Suppressor macrophage (primary cell): ENCODE measurements at regions not wholly inside any gene's neighbourhood (a gene's known extent, or its start where the extent isn't known, plus 50 kb on each side); places are given as distances from the start of the nearest gene placed in this dataset.
"Not testable (repeated sequence)": the region's sequence is repeated elsewhere in the genome, so short reads cannot be mapped to it uniquely, and the experiment has no call there.

ENCODE experiments used
- DNase-seq, 4 experiments: peaks; one replicate each; pipeline ENCODE4 v3.0.0-alpha.2; 2020 to 2022

DNA sequence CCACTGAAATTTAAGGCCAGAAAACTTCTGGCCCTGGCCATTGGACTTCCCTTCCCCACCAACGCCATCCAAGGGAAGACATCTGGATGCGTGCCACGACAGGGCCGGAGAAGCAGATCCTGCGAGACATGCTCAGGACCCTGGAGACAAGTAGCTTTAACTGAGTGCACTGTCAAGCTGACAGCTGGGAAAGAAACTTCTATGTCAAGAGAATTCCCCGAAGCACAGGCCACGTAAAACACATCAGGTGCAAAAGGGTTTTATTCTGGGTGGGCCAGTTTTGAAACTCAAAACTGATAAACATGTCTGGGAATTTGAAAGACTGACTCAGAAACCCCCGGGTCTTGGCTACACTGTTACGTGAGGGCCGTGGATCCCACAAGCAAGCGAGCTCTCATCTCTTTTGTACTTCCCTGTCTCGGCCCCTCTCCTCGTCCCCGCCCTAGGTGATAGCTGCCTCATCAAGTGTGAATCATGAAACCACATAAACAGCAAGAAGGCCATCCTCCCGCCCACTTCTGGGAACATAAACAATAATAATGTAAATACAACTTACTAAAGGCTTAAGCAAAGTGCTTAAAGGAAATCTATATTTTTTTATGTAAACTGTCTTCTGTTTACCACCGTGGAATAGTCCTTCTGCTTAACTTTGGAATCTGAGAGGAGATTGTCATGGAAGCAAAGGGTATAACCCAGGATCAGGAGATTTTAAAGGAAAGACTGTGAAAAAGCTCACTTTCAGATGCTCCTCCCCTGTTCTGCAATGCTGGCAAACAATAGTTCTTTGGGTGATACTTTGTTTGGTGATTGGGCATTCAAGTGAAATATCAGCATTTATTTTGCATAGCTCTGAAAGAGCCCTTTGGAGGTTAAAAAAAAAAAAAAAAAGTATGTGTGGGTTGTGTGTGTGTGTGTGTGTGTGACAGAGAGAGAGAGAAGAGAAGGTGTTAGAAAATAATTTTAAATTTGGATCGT is 406.0 kb upstream of the MAF start:
- peak in 1 of 4 experiments; percentile 4 for DNase-seq

GRCh38 chr16:80004113-80004512 is 403.6 kb upstream of the MAF start:
- DNase-seq: no peak

GRCh38 chr16:80002261-80002660 is 401.7 kb upstream of the MAF start:
- DNase-seq: no peak

DNA sequence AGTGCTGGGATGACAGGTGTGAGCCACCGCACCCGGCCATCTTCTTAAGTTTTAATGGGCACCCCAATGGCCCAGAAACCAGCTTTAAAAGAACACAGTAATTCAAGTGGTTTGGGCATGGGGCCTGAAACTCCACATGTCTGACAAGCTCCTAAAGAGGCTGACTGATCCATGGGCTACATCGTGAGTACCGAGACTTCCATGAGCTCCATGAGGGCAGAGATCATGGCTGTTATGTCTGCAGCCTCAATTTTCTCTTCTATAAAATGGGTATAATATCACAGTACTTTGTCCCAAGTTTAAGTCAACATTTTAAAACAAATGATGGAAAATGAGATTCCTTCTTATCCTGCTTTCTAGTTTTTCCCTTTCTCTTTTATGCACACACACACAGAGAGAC is 397.6 kb upstream of the MAF start:
- no peak for DNase-seq

DNA sequence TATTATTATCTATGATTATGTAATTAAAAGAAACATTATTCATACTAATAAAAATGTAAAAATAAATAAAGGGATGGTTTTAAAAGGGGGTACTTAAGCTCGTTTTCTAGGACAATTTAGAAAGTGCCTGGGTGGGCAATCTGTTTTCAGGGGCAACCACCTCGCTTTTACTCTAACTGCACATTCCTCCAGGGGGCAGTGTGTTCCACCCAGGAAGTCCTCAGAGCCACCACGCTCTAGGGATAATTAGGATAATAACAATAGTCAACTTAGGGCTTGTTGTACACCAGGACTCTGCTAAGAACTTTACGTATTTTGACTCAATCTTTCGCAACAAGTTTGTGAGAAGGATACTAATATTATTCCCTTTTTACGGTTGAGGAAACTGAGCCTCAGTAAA is 396.7 kb upstream of the MAF start:
- peak in 3 of 4 experiments; percentile 10 to 11 (median 10) for DNase-seq

DNA sequence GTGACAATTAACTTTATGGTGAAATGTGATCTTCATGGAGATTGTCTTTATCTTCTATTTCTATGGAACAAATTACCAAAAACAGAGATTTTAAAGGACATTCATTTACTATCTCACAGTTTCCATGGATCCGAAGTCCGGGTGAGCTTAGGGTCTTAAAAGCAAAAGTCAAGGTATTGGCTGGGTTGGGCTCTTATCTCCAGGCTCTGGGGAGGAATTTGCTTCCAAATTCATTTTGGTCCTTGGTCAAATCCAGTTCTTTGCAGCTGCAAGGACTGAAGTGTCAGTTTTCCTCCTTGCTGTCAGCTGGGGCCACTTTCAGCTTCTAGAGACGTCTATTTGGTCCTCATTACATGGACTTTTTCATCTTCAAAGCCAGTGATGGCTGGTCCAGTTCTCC is 395.8 kb upstream of the MAF start:
- DNase-seq: no peak

- DNase-seq: no peak
These were observed 394.8 kb upstream of the MAF start for GRCh38 chr16:79995315-79995714.

GRCh38 chr16:79994418-79994817 is 393.9 kb upstream of the MAF start:
- no peak for DNase-seq

- no peak for DNase-seq
These were observed 393.2 kb upstream of the MAF start for GRCh38 chr16:79993629-79994209.

- DNase-seq: peak in 1 of 4 experiments; percentile 4
These were observed 391.4 kb upstream of the MAF start for GRCh38 chr16:79991969-79992368.

GRCh38 chr16:79988721-79989220 is 388.2 kb upstream of the MAF start:
- no peak for DNase-seq

DNA sequence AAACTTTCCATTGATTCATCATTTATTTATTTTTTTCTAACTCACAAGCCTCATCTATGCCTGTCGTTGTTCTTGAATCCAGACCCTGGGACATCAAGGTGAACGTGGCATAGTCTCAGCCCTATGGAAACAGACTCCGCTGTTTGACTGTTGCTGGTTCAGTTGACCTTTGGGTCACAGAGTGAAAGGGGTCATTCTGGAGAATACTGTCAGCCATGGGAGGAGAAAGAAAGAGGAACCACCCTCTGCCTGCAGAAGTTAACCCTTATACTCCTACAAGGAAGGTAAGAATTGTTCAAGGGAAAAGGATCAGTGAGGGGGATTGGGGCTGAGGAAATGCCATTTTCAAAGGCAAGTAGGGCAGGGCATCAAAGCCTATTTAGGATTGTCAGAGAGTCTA is 387.6 kb upstream of the MAF start:
- peak in 3 of 4 experiments; percentile 10 to 15 (median 14) for DNase-seq

DNA sequence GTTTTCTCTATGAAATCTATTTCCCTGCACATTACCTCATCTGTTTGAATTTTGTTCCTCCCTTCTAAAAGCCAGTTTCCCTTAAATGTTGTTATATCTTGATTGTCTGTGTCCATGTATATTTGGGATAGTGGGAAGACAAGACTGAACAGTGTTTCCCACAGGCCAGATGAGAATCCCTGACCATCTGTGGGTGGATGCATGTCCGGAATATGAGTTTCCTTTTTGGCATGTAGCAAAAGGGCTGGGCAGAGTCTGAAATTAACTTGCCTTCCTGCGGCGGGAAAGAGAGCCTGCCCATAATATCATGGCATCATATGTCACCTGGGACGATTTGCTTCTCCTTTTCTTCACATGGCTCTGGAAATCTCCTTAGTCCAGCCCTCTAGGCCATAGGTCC is 385.8 kb upstream of the MAF start:
- no peak for DNase-seq

DNA sequence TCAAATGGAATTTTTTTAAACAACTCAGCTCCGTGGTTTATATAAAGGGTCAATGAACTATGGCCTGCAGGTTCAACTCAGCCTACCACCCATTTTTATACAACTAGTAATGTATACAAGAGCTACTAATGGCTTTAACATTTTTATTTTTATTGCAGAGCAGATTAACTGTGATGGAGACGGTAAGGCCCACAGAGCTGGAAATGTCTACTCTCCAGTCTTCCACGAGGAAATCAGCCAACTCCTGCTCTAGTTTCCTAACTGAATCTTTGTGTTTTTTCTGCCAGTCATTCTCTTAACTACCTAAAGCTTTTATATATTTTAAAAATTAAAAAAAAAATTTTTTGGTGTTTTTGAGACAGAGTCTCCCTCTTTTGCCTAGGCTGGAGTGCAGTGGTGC is 385.1 kb upstream of the MAF start:
- DNase-seq: no peak

DNA sequence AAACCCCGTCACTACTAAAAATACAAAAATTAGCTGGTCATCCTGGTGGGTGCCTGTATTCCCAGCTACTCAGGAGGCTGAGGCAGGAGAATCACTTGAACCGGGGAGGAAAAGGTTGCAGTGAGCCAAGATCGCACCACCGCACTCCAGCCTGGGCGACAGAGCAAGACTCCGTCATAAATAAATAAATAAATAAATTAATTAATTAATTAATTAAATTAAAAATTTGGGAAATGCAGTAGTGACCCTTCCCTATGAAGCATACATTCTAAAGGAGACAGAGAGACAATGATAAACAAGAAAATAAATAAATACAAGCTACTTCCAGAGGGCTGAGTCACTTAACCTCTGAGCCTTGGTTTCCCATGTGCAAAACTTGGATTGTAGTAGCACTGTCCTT is 383.6 kb upstream of the MAF start:
- DNase-seq: not testable (repeated sequence)

DNA sequence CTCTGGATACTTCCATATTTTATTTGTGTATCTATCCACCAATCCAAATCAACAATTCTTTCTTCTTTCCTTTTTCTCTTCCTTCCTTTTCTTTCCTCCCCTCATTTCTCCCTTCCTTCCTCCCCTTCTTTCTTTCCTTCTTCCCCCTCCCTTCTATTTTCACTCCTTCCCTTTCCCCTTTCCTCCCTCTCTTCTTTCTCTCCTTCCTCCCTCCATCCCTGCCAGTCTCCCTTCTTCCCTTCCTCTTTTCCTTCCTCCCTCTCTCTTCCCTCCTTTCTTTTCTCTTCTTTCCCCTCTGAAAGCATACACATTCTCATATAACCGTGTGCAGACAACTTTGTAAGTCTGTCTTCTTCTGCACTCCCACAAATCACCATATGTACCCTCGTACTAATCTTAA is 382.3 kb upstream of the MAF start:
- DNase-seq: no peak

DNA sequence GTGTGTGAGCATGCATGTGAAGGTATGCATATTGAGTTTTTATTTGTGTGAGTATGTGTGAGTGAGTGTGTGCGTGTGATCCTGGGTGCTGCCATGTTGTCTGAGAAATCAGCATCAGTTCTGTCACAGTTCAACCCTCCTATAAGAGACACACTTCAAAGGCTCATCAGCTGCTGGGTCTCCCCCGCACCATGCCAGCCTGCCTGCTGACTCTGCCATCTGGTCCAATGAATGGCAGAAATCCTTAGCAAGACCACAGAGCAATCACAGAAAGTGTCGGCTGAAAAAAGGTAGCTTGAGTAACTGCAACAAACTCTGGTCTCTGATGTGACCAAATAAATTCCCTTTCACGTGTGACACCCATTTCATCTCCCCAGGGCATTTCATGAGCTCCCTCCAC is 381.8 kb upstream of the MAF start:
- no peak for DNase-seq

DNA sequence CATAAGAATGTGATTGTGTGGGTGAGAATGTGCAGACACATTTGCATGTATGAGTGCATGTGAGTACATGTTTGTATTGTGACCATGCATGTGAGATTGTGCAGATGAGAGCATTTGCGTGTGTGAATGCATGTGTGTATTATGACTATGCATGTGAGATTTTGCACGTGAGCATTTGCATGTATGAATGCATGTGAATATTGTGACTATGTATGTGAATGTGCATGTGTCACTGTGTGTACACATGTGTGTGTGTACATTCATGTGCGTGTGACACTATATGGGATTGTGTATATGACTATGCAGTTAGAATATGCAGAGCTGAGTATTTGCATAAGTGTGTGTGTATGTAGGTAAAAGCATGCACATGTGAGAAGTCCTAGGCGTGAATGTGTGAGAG is 381.3 kb upstream of the MAF start:
- DNase-seq: no peak

DNA sequence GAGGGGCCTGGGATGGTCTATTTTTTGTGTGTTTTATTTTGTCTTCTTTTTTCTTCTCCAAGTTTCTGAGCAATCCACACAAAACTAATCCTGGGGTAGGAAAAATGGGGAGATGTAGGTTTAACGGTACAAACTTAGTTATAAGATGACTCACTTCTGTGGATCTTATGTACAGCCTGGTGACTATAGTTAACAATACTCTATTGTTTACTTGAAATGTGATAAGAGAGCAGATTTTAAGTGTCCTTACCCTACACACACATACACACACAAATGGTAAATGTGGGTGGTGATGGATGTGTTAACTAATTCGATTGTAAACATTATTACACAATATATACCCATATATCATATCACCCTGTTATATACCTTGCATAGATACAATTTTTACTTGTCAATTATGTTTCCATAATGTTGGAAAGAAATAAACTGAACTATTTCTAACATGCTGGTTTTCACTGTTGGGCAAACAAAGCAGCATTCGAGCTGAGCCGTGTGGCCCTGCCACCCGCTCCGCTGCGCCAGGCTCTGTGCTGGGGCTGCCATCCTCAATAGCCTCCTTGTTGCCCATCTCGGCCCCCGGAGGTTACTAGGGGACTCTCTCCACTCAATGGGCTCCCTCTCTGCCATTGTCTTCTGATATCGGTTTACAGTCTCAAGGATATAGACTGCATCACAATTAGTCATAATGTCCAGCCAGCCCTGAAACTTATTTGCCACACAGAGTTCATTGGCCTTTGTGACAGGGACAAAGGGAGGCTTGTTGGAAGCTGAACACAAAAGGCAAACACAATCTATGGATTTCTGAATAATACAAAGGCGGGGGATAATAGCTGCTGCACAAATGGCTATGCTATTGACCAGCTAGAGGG is 380.3 kb upstream of the MAF start:
- no peak for DNase-seq

GRCh38 chr16:79977940-79978836 is 377.7 kb upstream of the MAF start:
- no peak for DNase-seq

- no peak for DNase-seq
These were observed 372.8 kb upstream of the MAF start for GRCh38 chr16:79973320-79973719.
